Muscle layer of duodenum (tissue), 2 donors: ENCODE measurements at regions not wholly inside any gene's neighbourhood (a gene's known extent, or its start where the extent isn't known, plus 50 kb on each side); places are given as distances from the start of the nearest gene placed in this dataset.

Source experiments
- H3K27ac ChIP-seq: one replicate; pipeline ENCODE4 v1.7.0; 2013; ENCODE audit warnings: mild to moderate bottlenecking, low read length
- H3K27me3 ChIP-seq: one replicate; pipeline ENCODE4 v1.7.0; 2013; ENCODE audit warnings: low read depth, mild to moderate bottlenecking, control low read depth, low read length
- H3K36me3 ChIP-seq, 2 donors: one replicate each; pipeline ENCODE4 v1.7.0; 2013; ENCODE audit warnings: low read length in 2 of 2, control low read depth in 1 of 2, mild to moderate bottlenecking in 1 of 2; ENCODE audit not compliant: insufficient read depth in 2 of 2, control insufficient read depth in 1 of 2
- H3K4me1 ChIP-seq, 2 donors: one replicate each; pipeline ENCODE4 v1.7.0; 2013; ENCODE audit warnings: low read length in 2 of 2, mild to moderate bottlenecking in 2 of 2, control low read depth in 1 of 2, moderate library complexity in 1 of 2; ENCODE audit not compliant: insufficient read depth in 2 of 2, control insufficient read depth in 1 of 2
- H3K4me3 ChIP-seq, 2 donors: one replicate each; pipeline ENCODE4 v1.7.0; 2013; ENCODE audit warnings: low read length in 2 of 2, low read depth in 1 of 2, mild to moderate bottlenecking in 1 of 2
- H3K9me3 ChIP-seq, 2 donors: one replicate each; pipeline ENCODE4 v1.7.0; 2013; ENCODE audit warnings: low read length in 2 of 2, control low read depth in 1 of 2, mild to moderate bottlenecking in 1 of 2; ENCODE audit not compliant: control insufficient read depth in 1 of 2
- donor health status: healthy.

DNA sequence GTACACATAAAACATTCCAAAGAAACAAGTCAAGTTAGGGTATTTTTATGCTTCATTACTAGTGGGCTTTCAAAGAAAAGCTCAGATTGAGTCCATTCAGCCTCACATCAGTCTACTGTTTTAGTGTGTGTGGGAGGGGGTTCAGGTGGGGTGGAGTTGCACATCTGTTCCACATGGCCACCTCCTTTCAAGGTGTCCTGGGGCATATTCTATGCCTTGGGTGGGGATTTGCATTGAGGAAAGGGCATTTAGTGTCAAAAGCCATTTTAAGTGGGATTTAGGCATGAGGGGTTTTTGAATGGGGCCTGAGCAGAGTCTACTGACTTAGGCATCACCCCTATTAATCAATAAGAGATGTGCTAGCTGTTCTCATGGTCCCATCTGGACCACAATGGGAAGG lies 983.1 kb downstream of the TLE4 start:
- no peak overlapping the region for H3K27ac ChIP-seq
- no peaks in the 10 kb centered on the region for H3K36me3 ChIP-seq
- no peaks in the 10 kb centered on the region for H3K9me3 ChIP-seq
- no peaks in the 10 kb centered on the region for H3K27me3 ChIP-seq
- H3K4me3 ChIP-seq, result no peak overlapping the region
- peaks cover 0 to 5% of the 10 kb centered on the region in 2 donors for H3K4me1 ChIP-seq

- no peaks in the 10 kb centered on the region for H3K27me3 ChIP-seq
- no peak overlapping the region for H3K27ac ChIP-seq
- no peak overlapping the region for H3K4me3 ChIP-seq
- no peaks in the 10 kb centered on the region for H3K36me3 ChIP-seq
- no peaks in the 10 kb centered on the region for H3K9me3 ChIP-seq
- H3K4me1 ChIP-seq, result peaks cover 0 to 5% of the 10 kb centered on the region in 2 donors
Measured at GRCh38 chr9:80554301-80554700, 982.5 kb downstream of the TLE4 start.

- Histone ChIP-seq H3K27ac (no peak overlapping the region), H3K27me3 (no peaks in the 10 kb centered on the region), H3K36me3 (no peaks in the 10 kb centered on the region), H3K9me3 (no peaks in the 10 kb centered on the region), H3K4me1 (peaks cover 0 to 5% of the 10 kb centered on the region in 2 donors), H3K4me3 (no peak overlapping the region)
Measured at GRCh38 chr9:80552931-80553330, 981.2 kb downstream of the TLE4 start.

DNA sequence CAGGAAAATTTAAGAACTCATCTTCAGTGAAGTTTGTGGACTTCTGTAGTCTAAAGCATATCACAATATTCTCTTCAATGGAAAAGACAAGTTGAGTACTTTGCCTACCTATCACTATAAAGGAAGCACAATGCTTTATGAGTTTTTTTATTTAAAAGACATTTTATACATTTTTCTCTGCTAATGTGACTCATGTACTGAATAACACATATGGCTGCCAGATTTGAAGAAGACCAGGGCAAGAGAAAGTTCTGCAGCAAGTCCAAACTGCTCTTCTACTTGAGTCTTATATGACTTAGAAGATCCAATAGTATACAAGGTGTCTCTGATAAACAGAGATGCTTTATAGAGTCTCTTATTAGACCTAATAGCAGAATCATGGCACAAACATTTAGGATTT lies 978.4 kb downstream of the TLE4 start:
- H3K4me1 ChIP-seq, result peaks cover 0 to 5% of the 10 kb centered on the region in 2 donors
- H3K9me3 ChIP-seq, result no peaks in the 10 kb centered on the region
- no peaks in the 10 kb centered on the region for H3K27me3 ChIP-seq
- H3K36me3 ChIP-seq, result no peaks in the 10 kb centered on the region
- no peak overlapping the region for H3K27ac ChIP-seq
- no peak overlapping the region for H3K4me3 ChIP-seq

DNA sequence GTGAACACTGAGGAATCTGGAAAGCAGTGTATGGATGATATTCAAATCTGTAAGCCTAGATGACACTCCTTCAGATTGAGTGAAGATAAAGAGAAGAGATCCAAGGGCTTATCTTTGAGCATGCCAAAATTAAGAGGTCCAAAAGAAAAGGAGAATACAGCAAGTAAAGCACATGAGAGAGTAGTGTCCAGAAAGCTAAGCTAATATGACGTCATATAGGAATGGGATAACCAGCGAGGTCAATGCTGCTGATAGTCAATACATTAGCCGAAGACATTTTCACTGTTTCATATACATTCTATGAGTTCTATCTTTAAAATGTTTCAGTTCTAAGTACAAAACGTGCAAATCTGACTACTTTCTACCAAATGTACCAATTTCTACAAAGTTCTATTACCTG lies 975.8 kb downstream of the TLE4 start:
- Histone ChIP-seq H3K27me3 (no peaks in the 10 kb centered on the region), H3K27ac (no peak overlapping the region), H3K36me3 (no peaks in the 10 kb centered on the region), H3K9me3 (peaks cover 0 to 5% of the 10 kb centered on the region in 2 donors), H3K4me1 (no peaks in the 10 kb centered on the region), H3K4me3 (no peak overlapping the region)

DNA sequence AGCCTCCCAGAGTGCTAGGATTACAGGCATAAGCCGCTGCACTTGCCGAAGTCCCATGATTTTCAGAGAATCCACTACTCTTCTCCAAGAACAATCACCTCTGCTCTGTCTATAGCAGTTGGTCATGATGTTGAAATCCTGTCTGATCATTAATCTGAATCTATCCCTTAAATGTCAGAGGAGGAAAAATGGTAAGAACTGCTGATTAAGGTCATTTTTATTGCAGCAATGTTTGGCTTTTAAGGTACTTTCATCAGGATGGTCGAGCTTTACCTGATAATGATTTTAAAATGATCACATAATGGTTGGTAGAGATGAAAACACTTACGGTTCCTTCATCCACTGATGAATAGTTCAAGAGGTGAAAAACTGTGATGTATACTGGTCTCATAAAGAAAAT lies 968.6 kb downstream of the TLE4 start:
- H3K4me3 ChIP-seq, result no peak overlapping the region
- H3K27ac ChIP-seq, result no peak overlapping the region
- no peaks in the 10 kb centered on the region for H3K36me3 ChIP-seq
- peaks cover 0 to 5% of the 10 kb centered on the region in 2 donors for H3K9me3 ChIP-seq
- H3K27me3 ChIP-seq, result no peaks in the 10 kb centered on the region
- H3K4me1 ChIP-seq, result no peaks in the 10 kb centered on the region

DNA sequence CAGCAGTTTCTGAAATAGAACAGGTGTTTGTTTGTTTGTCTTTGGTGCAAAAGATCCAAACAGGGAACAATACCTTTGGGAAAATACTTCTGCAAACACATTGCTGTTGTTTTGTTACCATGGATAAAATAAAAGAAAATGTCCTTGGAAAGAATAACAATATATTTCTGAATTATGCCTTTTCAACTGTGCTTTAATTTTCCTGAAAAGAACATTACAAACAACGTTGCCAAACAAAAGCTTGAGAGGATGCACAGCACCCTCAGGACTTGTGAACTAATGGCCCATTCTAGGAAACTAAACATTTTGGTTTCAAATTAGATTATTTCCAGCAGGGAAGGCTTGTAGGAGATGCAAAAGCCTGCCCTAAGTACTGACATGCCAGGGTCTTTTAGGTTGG lies 967.2 kb downstream of the TLE4 start:
- Histone ChIP-seq H3K27ac (no peak overlapping the region), H3K36me3 (no peaks in the 10 kb centered on the region), H3K9me3 (no peaks in the 10 kb centered on the region), H3K4me1 (no peaks in the 10 kb centered on the region), H3K27me3 (no peaks in the 10 kb centered on the region), H3K4me3 (no peak overlapping the region)

- H3K9me3 ChIP-seq, result no peaks in the 10 kb centered on the region
Measured at GRCh38 chr9:80522465-80522864, 950.7 kb downstream of the TLE4 start.

GRCh38 chr9:80521151-80521550 lies 949.4 kb downstream of the TLE4 start:
- Histone ChIP-seq H3K4me1 (no peaks in the 10 kb centered on the region), H3K9me3 (no peaks in the 10 kb centered on the region), H3K27ac (no peak overlapping the region)

More at GRCh38 chr9:80522465-80522864, 950.7 kb downstream of the TLE4 start:
- no peak overlapping the region for H3K4me3 ChIP-seq
- H3K27me3 ChIP-seq, result no peaks in the 10 kb centered on the region
- H3K4me1 ChIP-seq, result no peaks in the 10 kb centered on the region
- H3K27ac ChIP-seq, result no peak overlapping the region
- H3K36me3 ChIP-seq, result no peaks in the 10 kb centered on the region

GRCh38 chr9:80520231-80520630 lies 948.5 kb downstream of the TLE4 start:
- H3K9me3 ChIP-seq, result no peaks in the 10 kb centered on the region
- H3K27me3 ChIP-seq, result no peaks in the 10 kb centered on the region

More at GRCh38 chr9:80521151-80521550, 949.4 kb downstream of the TLE4 start:
- Histone ChIP-seq H3K27me3 (no peaks in the 10 kb centered on the region), H3K36me3 (no peaks in the 10 kb centered on the region), H3K4me3 (no peak overlapping the region)

GRCh38 chr9:80518441-80518840 lies 946.7 kb downstream of the TLE4 start:
- Histone ChIP-seq H3K9me3 (no peaks in the 10 kb centered on the region), H3K36me3 (no peaks in the 10 kb centered on the region), H3K4me1 (no peaks in the 10 kb centered on the region), H3K27me3 (no peaks in the 10 kb centered on the region), H3K4me3 (no peak overlapping the region), H3K27ac (no peak overlapping the region)

More at GRCh38 chr9:80520231-80520630, 948.5 kb downstream of the TLE4 start:
- Histone ChIP-seq H3K4me1 (no peaks in the 10 kb centered on the region), H3K36me3 (no peaks in the 10 kb centered on the region), H3K27ac (no peak overlapping the region), H3K4me3 (no peak overlapping the region)

- no peaks in the 10 kb centered on the region for H3K9me3 ChIP-seq
- H3K36me3 ChIP-seq, result no peaks in the 10 kb centered on the region
- H3K4me1 ChIP-seq, result no peaks in the 10 kb centered on the region
- no peak overlapping the region for H3K4me3 ChIP-seq
- no peak overlapping the region for H3K27ac ChIP-seq
- no peaks in the 10 kb centered on the region for H3K27me3 ChIP-seq
Measured at GRCh38 chr9:80516679-80517078, 944.9 kb downstream of the TLE4 start.
